CD4-positive, alpha-beta T cell treated with Interleukin-6 for 4 hours (primary cell): ENCODE measurements at regions not wholly inside any gene's neighbourhood (a gene's known extent, or its start where the extent isn't known, plus 50 kb on each side); places are given as distances from the start of the nearest gene placed in this dataset.
A peak's percentile ranks its signal among the peaks of the same experiment; 100 is the strongest.
"Not testable (repeated sequence)": the region's sequence is repeated elsewhere in the genome, so short reads cannot be mapped to it uniquely, and the experiment has no call there.

Experiments used
- DNase-seq: peaks from one replicate; pipeline ENCODE4 v3.0.0-alpha.2; 2020; ENCODE audit warnings: mixed read lengths

DNA sequence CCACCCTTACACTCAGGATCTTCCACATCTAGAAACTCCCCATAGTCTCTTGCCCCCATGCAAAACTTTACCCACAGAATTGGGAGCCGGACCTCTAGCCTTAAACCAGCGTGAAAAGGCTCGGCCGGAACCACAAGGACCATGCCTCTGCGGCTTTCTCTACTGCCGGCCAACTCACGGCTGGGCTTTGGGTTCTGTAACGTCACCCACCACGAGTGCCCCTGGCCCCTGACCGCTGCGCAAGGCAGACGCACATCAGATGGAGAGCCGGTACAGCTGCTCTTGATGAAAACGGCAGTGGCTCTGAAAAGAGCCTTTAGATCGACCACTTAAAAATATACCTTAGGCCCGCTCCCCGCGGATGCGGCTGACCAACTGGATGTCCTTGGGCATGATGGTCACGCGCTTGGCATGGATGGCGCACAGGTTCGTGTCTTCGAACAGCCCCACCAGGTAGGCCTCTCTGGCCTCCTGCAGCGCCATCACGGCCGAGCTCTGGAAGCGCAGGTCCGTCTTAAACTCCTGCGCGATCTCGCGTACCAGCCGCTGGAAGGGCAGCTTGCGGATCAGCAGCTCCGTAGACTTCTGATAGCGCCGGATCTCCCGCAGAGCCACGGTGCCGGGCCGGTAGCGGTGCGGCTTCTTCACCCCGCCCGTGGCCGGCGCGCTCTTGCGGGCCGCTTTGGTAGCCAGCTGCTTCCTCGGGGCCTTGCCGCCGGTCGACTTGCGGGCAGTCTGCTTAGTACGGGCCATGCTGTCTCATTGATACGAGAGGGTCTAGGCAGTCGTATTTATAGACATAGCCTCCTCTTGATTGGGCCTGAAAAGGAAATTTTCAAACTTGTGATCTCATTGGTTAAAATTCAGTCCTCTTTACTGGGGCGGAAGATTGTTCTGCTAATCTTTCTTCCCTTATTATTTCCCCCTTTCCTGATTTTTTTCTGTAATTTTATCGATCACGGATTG, 66.3 kb downstream of the FAM72C start:
- DNase-seq = peak; percentile 2

DNA sequence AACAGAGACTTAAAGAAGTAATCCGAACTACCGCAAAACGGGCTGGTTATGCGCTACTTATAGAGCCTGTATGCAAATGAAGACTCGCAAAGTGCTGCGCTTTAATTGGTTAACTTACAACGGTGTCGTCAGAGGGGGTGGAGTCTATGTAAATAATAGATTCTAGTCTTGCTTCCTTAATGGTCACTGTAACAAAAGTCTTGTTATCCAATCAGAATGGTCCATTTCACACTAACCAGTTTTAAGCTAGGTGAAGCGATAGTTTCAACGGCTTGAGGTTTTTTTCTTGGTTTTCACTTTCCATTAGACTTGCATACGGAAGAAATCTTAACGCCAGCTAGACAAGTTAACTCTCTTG, 67.2 kb downstream of the FAM72C start:
- not testable (repeated sequence) for DNase-seq

- DNase-seq = not testable (repeated sequence)
Measured at GRCh38 chr1:143903899-143904621, 67.7 kb downstream of the FAM72C start.

GRCh38 chr1:143896377-143896776, 75.4 kb downstream of the FAM72C start:
- not testable (repeated sequence) for DNase-seq

GRCh38 chr1:143884932-143885574, 86.7 kb downstream of the FAM72C start:
- peak; percentile 63 for DNase-seq

DNA sequence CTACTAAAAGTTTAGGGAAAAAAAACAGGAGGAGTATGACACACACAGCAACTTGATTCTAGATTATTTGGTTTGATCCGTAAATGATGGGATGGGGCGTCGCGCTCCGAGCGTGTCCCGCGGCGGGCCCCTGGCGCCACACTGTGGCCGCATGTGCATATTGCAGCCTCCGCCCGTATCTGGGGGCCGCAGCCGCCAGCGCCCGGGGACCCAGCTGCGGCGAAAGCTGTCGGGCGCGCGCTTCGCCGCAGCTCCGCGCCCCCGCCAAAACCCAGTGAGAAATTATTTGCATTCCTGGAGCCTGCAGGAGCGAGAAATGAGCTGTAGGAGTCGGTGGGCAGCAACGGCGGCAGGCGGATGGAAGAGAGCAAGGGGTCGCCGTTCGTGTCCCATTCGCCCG, 87.3 kb downstream of the FAM72C start:
- DNase-seq = not testable (repeated sequence)

DNA sequence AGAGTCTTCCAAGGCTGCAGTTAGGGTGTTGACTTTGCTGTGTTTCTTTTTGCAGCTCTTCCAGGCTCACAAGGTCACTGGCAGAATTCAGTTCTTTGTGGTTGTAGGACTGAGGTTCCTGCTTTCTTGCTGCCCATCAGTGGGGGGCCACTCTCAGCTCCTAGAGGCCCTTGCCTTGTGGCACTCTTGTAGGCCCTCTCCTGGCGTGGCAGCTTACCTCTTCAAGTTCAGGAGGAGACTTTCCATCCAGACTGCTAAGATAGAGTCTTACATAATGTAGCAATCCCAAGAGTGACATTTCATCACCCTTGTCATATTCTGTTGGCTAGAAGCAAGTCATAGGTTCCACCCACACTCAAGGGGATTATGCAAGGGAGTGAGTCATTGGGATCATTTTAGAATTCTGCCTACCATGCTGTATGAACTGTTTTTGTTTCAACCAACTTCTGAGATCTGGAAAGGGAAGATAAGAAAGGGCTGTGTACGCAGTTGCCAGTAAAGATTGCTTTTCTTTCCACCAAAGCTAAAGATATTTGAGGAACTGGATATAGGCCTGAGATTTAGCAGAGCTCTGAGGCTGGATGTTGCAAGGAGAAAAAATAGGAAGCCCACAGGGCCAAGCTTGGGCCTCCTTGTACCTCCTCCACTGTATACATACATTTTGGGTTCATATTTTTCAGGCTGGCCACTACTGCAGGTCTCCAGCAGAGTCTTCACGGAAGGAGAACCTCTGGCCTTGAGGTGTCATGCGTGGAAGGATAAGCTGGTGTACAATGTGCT, 91.8 kb downstream of the FAM72C start:
- not testable (repeated sequence) for DNase-seq

- DNase-seq = not testable (repeated sequence)
Measured at GRCh38 chr1:143875947-143876346, 95.8 kb downstream of the FAM72C start.

DNA sequence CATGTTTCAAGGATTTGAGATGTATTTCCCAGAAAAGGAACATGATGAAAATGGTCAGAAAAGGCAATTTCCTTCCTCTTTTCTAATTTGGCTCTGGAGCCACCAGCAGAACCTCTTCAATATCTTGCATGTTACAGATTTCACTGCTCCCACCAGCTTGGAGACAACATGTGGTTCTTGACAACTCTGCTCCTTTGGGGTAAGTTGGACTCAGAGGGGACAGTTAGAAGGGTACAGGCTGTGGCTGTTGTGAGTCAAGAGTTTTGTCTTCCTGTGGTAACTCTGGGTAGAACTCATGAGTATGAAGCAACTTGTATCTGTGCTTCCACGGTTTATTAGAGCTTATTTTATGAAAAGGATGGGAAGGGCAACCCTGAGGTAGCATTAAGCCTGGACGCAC, 97.2 kb downstream of the FAM72C start:
- DNase-seq = not testable (repeated sequence)

GRCh38 chr1:143873650-143874049, 98.1 kb downstream of the FAM72C start:
- DNase-seq = not testable (repeated sequence)

GRCh38 chr1:143870388-143870787, 101.4 kb downstream of the FAM72C start:
- DNase-seq = not testable (repeated sequence)

DNA sequence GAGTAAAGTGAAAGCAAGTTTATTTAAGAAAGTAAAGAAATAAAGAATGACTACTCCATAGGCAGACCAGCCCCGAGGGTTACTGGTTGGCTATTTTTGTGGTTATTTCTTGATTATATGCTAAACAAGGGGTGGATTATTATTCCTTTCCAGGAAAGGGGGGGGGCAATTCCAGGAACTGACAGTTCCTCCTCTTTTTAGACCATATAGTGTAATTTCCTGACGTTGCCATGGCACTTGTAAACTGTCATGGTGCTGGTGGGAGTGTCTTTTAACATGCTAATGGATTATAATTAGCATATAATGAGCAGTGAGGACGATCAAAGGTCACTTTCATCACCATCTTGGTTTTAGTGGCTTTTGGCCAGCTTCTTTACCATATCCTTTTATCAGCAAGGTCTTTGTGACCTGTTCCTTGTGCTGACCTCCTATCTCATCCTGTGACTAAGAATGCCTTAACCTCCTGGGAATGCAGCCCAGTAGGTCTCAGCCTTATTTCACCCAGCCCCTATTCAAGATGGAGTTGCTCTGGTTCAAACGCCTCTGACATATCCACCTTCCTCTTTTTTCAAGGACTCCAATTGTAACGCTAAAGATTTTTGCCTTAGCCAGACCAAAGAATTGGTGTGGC, 104.1 kb downstream of the FAM72C start:
- not testable (repeated sequence) for DNase-seq

DNA sequence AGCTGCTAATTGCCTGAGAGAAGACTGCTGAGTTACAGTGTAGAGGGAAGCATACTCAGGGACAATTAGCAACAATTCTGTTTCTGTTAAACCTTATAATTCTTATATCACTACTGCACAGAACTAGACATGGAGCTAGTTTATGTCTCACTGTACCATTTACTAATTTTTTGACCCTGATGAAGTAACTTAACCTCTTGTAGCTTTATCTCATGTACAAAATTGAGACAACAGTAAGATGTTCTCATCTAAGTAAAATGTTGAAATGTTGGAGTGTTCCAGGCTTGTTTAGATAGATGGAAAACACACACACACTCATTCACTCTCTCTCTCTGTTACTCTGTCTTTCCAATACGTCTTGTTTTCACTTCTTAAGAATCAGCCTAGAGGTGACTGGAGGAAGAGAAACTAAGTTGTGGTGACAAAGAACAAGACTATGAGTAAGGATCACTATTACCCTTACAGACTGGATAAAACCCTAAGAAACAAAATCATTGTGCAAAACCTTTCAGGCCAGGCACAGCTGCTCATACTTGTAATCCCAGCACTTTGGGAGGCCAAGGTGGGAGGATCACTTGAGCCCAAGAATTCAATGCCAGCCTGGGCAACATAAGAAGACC, 107.8 kb downstream of the FAM72C start:
- not testable (repeated sequence) for DNase-seq

DNA sequence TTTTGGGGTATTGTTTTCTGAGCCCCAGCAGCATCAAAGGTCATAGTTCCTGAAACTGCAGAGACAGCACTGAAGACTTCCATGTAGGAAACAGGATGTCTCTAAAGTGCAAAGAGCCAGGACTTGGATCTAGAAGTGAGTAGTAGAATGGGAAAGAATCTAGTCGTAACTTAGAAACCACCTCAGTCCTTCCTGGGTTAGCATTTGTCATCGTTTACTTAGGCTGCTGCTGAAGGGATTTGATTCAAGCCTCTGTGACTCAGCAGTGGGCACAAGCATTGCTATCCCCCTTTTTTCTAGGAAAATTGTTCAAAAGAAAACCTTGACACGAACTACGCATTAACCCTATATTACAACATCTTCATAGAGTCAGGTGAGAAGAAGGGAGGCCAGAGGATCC, 109.1 kb downstream of the FAM72C start:
- not testable (repeated sequence) for DNase-seq

DNA sequence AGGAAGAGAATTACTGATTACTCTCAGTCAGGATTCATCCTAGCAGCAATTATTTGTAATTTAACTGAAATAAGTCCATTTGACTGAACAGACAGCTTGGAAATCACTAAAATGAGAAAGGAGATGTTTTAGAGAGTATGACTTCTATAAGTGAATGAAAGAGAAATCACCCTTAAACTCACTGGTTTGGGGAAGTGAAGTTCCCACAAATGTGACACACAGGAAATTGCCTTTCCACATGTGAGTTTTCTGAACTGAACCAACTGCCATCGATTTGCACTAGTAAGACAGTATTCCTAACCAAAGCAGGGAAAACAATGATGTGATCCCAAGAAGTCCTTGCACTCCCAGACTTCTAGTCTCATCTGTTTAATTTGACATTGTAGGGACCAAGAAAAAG, 110.5 kb downstream of the FAM72C start:
- DNase-seq = not testable (repeated sequence)

DNA sequence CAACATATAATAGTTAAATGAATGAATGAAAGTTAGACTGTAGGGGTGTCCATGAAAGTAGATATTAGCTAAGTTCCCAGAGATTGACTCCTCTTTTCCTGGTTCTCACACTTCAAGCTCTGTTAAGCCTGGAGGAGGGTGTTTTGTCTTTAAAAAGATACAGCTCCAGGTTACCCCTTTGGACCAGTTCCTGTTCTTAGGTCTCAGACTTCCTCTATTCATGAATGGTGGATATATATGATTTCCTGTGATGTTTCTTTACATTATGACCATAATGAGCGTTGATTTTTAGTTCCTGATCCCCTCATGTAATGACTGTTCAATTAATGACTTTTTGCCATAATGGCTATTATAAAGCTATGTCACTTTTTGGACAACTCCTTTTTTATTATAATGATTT, 115.9 kb downstream of the FAM72C start:
- not testable (repeated sequence) for DNase-seq

DNA sequence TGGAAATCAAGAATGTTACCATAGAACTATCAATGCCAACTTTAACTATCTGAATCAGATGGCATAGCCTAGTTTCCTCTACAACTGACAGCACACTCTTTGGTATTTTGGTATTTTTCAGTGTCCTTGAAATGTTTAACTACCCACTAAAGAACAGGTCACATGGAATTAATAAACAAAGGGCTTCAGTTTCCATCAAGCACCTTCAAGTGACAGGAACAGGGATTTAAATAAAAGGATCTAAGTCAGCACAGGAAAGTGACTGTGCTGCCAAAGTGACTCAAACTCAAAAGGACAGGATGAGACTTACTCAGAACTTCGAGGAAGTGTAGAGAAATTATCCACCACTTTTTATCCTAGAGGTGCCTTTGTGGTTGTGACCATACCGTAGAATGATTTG, 117.7 kb downstream of the FAM72C start:
- DNase-seq = not testable (repeated sequence)

- DNase-seq = not testable (repeated sequence)
Measured at GRCh38 chr1:143850637-143851036, 121.1 kb downstream of the FAM72C start.

- DNase-seq = not testable (repeated sequence)
Measured at GRCh38 chr1:143848859-143849258, 122.9 kb downstream of the FAM72C start.

- not testable (repeated sequence) for DNase-seq
Measured at GRCh38 chr1:143845193-143845592, 126.6 kb downstream of the FAM72C start.

DNA sequence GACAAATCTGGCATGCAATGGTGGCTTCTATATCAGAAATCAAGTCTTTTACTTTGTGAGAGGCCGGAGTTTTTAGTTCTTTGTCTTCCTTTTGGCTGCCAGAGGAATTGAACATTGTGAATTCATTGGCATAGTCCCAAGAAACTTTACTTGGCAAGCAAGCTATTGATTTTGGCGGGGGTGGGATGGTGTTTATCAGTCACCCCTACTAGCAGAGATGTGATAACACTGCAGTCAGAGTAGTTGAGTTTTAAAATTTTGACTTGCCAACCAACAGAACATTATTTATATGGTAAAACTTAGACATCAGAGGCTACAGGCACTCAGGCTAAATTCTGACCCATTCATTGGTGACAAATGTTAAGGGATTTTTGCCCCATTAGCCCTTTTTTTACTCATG, 129.7 kb downstream of the FAM72C start:
- not testable (repeated sequence) for DNase-seq
